Forelimb muscle (tissue), 1 donor: ENCODE measurements at regions not wholly inside any gene's neighbourhood (a gene's known extent, or its start where the extent isn't known, plus 50 kb on each side); places are given as distances from the start of the nearest gene placed in this dataset.
"Not testable (repeated sequence)": the region's sequence is repeated elsewhere in the genome, so short reads cannot be mapped to it uniquely, and the experiment has no call there.

Experiments
- DNase-seq: peaks from one replicate; pipeline ENCODE4 v3.0.0-alpha.2; 2013; ENCODE audit warnings: low read depth

DNA sequence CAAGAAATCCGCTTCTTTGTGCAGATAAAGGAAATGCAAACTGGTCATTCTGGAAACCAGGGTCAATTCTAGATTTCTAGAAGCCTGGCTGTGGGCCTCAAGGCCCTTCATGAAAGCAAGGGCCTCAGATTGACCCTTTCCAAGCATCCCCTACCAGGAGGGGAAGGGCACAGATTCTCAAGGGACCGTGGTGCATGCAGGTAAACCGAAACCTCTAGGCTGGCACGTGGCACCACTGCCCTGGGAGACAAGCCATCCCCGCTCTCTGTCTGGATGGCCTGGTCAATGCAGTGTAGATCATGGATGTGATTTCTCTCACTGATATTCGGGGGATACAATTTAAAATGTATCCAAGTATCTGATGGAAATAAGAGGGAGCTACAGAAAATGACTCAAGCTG is 69.4 kb downstream of the TOMM20 start:
- DNase-seq, result no peak

DNA sequence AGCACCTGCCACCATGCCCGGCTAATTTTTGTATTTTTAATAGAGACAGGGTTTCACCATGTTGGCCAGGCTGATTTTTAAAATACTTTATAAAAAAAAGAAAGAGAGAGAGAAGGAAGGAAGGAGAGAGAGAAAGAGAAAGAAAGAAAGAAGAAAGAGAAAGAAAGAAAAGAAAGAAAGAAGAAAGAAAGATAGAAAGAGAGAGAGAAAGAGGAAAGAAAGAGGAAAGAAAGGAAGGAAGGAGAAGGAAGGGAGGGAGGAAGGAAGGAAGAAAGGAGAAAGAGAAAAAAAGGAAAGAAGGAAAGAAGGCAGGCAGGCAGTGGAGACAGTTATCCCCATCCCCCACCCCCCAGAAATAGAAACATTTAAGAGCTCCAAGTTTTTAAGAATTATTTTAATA is 69.9 kb downstream of the TOMM20 start:
- DNase-seq, result no peak

DNA sequence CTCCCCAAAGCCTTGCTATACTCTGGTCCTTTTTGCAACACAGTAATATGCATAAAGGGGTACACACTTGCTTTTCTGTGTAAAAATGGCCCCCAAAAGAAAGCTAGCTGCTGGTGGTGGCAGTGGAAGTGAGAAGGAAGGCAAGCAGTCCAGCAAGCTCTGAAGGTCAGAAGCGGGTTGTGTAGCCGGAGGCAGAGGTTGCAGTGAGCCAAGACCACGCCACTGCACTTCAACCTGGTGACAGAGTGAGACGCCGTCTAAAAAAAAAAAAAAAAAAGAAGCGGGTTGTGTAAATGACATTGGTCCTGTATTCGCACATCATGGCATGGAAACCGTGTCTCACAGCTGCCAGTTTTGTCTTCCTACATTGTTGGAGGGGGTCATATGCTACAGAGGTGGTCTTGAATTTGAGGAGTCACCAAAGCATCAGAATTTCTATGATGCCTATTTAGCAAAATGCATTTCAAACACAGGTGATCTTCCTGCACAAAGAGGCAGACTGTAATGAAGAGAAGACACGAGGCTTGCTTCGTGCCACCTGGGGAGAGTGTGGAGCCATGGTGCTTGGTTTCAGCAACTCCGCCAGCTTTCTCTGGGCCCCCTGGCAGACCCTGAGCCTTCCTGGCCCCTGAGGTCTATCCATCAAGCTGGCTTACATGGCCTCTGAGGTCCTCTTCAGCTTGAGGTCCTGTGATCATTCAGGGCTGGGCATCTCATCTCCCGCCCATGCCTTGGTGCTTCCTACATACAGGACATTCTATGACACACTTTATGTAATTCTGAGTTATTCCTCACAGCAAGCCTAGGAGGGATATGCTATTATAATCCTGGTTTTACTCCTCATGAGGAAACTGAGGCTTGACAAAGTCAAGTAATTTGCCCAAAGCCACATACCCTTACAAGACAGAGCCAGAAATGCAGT is 71.0 kb downstream of the TOMM20 start:
- DNase-seq, result no peak

DNA sequence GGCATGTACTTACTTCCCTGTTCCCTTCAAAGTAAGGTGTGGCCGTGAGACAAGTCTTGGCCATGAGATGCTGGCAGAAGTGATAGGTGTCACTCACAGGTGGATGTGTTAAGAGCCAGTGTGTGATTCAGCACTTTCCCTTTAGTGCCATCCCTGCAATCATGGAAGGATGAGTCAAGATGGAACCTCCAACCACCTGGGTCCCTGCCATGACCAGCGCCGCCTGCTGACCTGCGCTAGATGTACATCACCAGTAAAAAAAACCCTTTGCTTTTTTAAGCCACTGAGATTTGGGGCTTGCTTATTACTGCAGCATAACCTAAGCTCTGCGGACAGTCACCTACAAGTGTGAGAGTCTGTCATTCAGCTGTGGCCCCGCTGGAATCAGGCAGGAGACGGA is 71.7 kb downstream of the TOMM20 start:
- no peak for DNase-seq

DNA sequence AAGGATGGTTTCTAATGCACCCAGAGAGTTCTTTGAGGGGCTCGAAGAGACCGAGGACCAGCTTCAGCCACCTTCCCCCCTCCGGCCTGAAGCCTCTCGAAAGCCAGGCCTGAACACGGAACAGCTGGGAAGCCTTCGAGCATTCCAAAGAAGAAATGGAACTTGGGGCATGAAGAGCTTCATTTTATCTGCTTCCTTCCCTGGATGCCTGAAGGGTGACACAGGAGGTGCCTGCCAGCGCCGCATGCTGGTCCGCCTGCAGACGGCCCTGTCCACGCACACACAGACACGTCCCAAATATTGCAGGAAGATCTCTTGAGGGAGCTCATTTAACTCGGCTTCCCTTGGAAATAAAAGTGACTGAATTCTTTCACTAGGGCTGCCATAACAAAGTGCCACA is 73.7 kb downstream of the TOMM20 start:
- no peak for DNase-seq

DNA sequence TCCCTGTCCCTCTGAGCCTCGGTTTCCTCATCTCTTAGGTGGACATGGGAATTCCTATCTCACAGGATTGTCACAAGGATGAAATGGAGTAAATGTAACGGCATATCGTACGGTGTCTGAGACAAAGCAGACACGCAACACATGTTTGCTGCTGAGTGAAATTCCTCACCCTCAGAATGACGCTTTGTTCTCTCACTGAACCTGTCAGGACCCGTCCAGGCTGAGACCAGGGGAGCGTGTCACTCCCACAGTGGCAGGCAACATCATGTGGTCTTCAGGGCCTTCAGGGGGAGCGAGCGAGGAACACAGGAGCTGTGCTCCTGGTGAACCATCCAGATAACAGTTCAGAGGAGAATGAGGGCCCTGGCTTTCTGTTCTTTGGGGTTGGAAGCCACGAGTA is 74.2 kb downstream of the TOMM20 start:
- DNase-seq, result no peak

DNA sequence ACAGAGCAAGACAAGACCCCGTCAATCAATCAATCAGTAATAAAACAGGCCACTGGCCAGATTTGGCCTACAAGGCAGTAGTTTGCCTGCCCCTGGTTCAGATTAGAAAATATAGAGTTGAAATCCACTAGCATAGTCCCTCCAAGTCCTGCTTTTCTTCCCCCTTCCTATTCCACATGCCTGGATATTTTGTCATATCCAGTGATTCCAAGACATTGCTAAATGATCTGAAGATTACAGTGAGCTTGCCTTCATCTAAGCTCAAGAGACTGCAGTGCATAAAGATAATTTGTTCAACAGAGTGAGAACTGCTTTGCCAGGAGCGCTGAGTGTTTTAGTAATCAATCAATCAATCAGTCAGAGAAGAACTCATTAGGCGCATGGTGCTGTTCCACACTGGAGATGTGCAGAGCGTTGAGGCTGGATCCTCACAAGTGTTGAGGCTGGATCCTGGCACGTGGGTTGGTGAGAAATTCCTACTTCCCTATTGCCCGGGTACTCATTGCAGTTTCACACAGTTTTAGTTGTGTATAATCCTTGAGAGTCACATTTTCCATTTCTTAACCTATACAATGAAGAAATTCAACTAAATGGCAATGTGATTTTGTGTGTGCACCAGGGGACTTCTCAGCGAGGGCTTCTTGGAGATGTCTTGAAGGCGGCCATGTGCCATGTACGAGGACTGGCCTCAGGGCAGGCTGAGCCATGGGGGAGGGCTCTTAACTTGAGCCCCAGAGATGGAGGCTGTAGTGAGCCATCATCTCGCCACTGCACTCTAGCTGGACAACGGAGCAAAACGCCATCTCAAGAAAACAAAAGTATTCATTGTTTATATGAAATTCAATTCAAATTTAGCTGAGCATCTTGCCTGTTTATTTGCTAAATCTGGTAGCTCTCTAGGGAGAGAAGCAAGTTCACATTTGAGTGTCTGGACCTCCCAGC is 76.3 kb downstream of the TOMM20 start:
- DNase-seq, result no peak

DNA sequence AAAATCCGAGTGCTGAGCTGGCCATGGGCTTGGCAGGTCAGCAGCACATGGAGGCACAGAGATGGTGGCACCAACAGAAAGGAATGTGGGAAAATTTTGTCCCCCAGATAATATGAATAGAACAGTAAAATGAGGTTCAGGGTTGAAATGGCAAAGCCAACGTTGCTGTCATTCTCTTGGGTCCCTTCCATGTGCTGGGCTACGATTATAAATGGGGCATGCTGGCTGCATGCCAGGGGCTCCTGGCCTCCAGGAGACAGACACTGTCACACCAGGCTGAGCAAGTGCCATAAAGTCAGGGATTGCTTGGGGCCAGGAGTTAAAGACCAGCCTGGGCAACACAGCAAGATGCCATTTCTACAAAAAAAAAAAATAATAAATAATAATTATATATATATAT is 77.1 kb downstream of the TOMM20 start:
- no peak for DNase-seq

DNA sequence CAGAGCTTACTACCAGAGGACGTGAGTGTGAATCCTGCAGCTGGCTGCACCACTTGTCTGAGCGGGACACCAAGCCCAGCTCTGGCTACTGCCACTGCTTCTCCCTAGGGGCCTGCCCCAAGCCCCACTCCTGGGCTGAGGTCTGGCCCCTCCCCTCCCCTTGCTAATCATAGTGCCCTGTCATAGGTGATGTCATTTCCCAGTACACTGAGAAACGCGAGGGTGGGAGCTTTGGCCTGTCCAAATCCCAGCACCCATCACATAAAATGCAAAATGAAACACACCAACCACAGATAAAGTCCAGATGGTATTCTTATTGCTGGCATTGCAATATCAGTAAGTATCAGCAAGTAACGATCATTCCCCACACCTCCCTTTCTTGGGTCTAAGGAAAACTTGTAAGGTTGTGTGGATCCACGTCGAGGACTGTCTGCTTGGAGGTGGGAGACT is 77.7 kb downstream of the TOMM20 start:
- no peak for DNase-seq

DNA sequence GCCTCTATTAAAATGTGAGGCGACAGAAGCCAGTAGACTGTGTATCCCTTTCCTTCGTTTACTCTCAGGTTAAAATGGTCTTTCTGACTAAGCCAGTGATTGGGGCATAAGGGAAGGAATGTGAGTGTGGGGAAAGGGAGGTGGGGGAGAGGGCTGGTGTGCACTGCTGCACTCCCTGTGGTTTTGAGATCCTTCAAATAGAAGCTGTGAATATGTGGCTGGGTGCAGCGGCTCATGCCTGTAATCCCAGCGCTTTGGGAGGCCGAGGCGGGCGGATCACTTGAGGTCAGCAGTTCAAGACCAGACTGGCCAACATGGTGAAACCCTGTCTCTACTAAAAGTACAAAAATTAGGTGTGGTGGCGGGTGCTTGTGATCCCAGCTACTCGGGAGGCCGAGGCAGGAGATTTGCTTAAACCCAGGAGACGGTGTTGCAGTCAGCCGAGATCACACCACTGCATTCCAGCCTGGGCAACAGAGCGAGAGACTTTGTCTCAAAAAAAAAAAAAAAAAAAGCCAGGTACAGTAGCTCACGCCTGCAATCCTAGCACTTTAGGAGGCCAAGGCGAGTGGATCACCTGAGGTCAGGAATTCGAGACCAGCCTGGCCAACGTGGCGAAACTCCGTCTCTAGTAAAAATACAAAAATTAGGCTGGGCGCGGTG is 78.8 kb downstream of the TOMM20 start:
- not testable (repeated sequence) for DNase-seq

DNA sequence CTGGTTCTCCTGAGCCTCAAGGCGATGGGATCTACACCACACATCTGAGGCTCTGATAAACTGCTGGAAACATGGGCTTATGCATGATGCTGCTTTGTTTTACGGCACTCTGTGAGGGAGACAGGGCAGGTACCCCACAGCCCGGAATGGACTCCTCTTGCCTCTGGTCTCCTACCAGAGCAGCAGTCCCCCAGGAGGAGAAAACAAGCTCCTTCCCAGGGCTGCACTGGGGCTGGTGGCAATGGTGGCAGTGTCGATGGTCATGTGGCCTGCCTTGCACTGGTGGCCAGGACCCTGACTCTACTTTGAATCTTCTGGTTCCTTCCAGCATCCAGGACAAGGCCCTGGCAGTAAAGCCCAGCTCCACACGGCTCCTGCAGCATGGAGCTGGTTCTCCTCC is 79.4 kb downstream of the TOMM20 start:
- DNase-seq, result no peak

DNA sequence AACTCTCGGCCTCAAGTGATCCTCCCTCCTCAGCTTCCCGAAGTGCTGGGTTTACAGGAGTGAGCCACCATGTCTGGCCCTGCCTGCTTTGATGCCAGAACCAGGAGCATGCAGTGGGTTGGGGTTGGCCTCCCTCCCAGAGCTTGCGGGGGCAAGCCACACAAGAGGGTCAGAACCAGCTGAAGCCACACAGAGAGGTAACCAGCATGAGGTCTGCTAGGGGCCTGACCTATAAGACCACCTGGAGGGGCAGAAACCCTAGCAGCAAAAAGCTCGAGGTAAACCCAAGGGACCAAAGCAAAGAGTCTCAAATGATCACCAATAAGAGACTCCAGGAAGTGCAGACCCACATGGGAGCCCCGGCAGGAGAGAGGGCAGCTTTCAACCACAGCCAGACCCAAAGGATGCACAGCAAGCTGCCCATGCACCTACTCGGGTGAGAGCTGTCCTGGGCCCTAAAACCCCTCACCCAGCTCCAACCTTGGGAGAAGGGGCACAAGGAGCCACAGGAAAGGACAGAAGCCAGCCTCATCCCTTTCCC is 81.2 kb downstream of the TOMM20 start:
- no peak for DNase-seq

DNA sequence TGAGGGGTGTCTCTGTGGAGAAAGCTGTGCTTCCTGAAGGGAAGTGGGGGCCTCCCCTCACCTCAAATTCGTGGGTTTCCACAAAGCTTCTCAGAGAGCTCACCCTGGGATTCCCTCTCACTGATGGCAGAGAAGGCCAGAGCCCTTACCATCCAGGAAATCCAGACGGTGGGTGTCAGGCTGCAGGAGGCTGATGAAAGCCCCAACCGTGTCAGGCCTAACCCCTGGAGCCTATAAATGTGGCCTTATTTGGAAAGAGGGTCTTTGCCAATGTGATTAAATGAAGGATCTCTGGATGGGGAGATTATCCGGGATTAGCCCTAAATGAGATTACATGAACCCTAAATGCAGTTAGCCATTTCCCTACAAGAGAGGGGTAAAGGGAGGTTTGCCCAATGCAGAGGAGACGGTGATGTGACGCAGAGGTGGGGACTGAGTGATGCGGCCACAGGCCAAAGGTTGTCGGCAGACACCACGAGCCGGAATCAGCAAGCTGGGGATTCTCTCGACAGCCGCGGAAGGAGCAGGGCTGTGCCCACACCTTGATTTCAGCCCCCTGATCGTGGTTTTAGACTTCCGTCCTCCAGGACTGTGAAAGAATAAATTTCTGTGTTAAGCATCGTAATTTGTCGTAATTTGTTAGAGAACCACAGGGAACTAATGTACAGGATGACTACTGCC is 82.6 kb downstream of the TOMM20 start:
- no peak for DNase-seq

DNA sequence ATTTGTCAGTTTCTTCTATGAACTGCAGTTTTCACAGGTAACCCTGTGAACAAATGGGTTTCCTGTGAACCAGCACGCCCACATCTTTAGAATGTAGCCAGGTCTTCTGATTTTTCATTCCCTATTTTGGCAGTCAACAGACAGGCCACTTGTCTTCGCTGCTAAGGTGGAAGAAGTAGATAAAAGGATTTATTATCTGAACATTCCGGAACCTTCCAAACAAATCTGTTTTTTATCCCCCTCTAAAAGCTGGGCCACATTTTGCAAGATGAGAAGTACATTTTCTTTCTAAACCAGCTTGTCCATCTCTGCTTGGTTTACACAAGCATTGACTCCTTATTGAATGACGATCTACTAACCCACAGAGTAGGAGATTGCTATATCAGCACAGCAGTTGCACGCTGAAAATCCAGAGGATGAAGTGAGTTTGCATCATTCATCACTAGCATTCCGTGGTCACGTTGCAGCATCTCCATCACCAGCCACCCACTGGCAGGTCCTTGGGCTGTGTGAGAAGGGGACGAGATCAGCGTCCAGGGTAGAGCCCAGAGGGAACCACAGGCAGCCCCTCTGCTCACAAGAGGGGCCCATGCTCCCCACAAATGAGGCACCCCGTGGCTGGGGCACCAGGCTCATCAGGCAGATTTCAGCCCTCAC is 83.5 kb downstream of the TOMM20 start:
- DNase-seq, result no peak

DNA sequence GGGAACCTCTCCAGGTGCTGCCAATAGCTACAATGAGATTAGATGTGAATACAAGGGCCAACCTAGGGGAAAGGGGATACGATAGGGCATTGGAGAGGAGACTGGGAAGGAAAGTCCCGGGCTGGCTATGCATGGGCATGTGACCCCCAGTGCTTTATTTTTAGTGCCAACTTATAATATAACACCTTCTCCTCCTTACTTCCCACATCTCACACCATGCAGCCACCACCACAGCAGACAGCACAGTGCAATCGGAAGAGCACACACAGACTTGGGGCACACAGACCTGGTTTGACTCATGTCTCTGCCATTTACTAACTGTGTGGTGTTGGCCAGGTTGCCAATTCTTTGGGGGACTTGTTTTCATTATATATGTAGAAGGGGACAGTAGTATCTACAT is 85.4 kb downstream of the TOMM20 start:
- no peak for DNase-seq

DNA sequence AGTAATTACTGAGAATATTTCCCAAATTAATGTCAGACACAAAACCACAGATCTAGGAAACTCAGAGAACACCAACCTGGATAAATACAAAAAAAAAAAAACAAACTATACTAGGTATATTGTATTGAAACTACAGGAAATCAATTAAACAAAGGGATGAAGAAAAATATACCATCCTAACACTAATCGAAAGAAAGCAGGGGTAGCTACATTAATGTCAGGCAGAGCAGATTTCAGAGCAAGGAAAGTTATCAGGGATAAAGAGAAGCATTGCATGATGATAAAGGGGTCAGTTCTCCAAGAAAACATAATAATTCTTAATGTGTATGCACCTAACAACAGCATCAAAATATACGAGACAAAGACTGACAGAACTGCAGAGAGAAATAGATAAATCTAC is 89.9 kb downstream of the TOMM20 start:
- no peak for DNase-seq

DNA sequence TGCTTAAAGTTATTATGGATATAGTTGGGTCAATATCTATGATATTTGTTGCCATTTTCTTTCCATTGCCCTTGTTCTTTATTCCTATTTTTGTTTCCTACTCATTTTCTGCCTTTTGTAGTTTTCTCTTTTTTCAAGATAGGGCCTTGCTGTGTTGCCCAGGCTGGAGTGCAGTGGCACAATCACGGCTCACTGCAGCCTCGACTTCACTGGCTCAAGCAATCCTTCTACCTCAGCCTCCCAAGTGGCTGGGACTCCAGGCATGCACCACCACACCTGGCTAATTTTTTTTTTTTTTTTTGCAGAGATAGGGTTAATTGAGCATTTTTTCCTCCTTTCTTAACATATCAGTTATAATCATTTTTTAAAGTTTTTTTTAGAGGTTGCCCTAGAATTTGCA is 92.7 kb downstream of the TOMM20 start:
- no peak for DNase-seq

DNA sequence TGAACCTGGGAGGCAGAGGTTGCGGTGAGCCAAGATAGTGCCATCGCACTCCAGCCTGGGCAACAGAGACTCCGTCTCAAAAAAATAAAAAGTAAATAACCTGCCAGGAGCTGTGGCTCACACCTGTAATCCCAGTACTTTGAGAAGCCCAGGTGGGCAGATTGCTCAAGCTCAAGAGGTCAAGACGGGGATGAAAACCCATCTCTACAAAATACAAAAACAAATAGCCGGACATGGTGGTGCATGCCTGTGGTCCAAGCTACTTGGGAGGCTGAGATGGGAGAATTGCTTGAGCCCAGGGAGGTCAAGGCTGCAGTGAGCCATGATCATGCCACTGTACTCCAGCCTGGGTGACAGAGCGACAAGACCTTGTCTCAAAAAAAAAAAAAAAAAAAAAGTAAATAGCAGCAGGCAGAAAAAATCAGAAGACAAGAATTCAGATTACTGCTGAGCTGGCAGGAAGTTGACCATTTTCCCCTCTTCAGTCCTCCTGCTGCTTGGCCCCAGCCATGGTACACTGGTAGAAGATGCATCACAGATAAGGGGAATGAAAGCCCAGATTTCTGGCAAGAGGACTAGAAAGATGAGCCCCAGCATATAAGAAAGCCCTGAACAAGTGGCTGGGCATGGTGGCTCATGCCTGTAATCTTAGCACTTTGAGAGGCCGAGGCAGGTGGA is 97.6 kb downstream of the TOMM20 start:
- no peak for DNase-seq

DNA sequence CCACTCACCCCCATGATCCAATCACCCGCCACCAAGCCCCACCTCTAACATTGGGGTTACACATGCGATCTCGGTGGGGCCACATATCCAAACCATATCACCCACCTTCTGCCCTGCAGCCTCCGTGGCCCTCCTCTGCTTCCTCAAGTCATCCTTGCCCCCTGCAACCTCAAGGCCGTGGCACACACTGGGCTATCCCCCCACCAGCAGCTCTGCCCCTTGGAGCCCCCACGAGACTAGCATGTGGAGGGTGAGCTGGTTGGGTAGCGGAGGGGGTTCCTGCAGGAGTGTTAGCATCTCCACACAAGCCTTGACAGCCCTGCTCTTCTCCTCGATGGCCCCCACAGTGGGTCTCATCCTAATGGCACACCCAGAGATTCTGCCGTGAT is 100.8 kb downstream of the TOMM20 start:
- no peak for DNase-seq
